Activated T-cell treated with anti-CD3 and anti-CD28 coated beads for 48 hours (primary cell): ENCODE measurements at regions not wholly inside any gene's neighbourhood (a gene's known extent, or its start where the extent isn't known, plus 50 kb on each side); places are given as distances from the start of the nearest gene placed in this dataset.
"Not testable (repeated sequence)": the region's sequence is repeated elsewhere in the genome, so short reads cannot be mapped to it uniquely, and the experiment has no call there.

ENCODE experiments used
- DNase-seq: peaks from one replicate; pipeline ENCODE4 v3.0.0-alpha.2; 2020; ENCODE audit warnings: low read depth

DNA sequence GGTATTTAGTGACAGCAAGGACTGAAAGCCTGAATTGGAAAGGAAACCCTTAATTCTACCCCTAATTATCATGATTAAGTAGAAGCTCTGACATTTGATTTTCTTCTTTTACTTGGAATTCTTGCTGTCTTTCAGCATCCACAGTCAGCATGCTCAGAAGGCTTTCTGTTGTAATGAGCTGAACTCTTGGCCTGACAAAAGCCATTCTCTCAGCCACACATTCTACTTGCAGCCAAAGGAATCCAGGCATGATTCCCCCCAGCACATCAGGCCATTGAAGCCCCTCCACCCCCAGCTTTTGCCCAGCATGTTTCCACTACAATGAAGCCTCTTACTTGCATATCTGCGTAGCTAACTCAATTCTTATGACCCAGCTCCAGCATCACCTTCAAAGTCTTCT, 94.3 kb upstream of the FRMD4A start:
- no peak for DNase-seq

DNA sequence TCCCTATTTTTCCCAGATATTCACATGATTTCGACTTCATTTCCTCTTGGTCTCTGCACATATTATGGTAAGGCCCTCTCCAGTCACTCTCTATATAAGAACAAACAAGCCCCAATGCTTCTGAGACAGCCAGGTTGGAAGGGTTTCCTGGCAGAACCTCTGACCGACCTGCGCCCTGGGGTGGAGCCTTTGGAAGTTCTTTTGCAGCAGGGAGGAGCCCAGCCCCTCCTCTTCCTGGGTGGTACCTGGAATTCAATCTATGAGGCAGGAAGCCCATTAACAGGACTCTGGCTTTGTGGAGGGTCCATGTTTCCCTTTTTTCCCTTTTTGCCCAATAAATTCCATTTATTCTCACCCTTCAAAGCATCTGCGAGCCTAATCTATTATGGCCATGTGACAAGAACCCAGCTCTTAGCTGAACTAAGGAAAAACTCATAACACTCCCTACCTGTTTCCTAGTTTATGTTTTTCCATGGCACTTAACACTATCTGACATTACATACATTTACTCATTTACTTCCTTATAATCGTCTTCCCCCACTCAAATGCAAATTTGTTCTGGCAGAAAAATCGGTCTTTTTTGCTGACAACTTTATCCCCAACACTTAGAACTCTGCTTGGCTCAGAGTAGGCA, 92.5 kb upstream of the FRMD4A start:
- no peak for DNase-seq

GRCh38 chr10:14422431-14422830, 91.7 kb upstream of the FRMD4A start:
- no peak for DNase-seq

- DNase-seq: no peak
Observed at GRCh38 chr10:14421941-14422340, 91.2 kb upstream of the FRMD4A start.

GRCh38 chr10:14417336-14417735, 86.6 kb upstream of the FRMD4A start:
- DNase-seq: not testable (repeated sequence)

- no peak for DNase-seq
Observed at GRCh38 chr10:14416308-14416700, 85.6 kb upstream of the FRMD4A start.

GRCh38 chr10:14415676-14416307, 85.1 kb upstream of the FRMD4A start:
- DNase-seq: no peak

DNA sequence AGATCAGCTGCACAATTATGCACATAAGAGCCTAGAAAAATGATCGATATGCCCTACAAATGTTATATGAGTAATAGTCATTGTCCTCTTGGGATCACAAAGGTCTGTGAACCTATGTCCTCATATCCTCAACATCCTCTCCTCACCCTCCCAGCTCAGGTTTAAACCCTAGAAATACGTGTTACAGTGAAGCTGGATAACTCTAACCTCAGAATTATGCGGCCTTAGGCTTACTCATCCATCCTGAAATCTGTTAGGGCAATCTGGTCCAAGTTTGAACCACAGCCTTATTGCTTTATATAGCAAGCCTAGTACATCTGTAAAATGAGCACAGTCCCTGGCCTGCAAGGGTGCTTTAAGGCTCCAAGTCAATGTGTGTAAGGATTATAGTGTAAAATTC, 84.2 kb upstream of the FRMD4A start:
- no peak for DNase-seq

- no peak for DNase-seq
Observed at GRCh38 chr10:14413523-14413922, 82.8 kb upstream of the FRMD4A start.

GRCh38 chr10:14412624-14413023, 81.9 kb upstream of the FRMD4A start:
- no peak for DNase-seq

- DNase-seq: no peak
Observed at GRCh38 chr10:14409856-14410458, 79.2 kb upstream of the FRMD4A start.

- peak; percentile 35 for DNase-seq
Observed at GRCh38 chr10:14409247-14409646, 78.5 kb upstream of the FRMD4A start.

GRCh38 chr10:14408139-14408538, 77.4 kb upstream of the FRMD4A start:
- DNase-seq: no peak

DNA sequence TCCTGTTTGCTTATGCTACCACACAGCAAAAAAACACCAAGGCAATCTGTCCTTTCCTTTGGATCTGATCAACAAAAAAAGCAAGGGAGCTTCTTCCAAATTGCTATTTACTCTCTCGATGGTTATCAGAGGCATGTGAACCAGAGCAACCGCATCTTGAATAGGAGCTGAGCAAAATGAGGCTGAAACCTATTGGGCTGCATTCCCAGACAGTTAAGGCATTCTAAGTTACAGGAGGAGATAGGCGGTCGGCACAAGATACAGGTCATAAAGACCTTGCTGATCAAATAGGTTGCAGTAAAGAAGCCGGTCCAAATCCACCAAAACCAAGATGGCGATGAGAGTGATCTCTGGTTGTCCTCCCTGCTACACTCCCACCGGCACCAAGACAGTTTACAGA, 76.8 kb upstream of the FRMD4A start:
- DNase-seq: no peak

DNA sequence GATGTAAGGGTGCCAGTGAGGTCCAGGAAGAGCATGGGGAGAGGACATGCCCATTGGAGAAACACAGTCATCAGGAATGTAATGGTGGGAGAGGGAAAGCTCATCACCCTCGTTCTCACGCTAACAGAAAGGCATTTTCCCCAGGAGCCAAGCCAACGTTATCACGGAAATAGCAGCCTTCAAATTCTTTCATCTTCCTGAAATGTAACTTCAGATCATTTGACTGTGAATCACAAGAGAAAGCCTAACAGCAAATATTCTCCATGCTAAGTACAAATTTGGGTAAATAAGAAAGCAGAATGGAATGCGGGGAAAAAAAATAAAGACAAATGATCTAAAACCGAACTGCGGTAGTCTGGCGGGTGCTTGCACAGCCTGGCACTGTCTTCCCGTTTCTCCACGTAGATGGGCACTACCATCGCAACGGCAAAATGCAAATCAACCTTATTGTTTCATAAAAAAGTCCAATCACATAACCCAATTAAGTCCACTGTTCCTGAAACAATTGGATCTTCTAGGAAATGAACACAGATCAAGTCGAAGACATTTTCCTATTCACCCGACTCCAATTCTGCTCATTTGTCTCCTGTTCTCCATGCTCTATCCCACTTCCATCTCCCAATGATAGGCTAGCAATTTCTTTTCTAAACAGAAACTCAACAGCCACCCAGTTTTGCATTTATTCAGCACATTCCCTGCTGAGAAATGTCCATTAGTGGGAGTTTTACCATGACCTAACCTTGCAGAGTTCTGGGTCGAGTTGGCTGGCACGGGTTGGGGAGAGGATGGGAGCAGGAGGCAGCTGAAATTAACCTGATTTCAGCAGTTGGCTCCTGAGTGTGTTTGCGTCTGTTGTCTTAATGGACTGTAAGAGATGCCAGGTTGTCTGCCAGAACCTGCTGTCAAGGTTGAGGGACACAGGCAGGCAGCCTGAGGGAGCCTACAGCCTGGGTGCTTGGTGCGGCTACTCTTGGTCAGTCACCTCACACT, 74.6 kb upstream of the FRMD4A start:
- no peak for DNase-seq

DNA sequence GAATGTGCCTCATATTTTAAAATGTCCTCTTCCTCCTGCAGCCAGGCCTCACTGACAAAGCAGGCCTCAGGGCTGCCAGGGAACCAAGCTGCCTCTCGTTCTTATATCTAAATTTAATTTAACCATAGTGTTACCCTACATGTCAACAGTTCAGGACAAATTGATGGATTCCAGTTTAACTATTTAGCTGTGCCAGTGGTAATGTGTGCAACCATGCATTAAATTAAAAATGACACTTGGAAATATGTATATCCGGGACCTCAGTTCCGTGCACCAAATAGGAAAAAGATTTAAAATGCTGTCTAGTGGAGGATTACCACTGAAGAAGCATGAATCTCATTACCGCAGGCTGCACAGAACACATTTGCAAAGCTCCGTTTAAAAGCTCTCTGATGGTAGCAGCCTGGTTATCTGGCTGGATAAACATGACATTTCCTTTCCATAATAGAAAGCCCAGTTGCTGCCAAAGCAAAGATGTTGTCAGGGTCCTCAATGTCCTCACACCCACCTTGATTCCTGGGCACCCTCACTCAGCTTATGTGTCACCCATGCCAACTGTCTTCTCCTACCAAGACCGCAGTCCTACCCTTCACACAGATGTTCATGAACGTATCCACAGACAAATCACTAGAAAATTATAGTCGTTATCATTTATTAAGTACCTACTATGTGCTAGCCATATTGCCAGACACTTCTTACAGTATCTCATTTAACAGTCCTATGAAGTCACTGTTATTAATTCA, 73.3 kb upstream of the FRMD4A start:
- no peak for DNase-seq

- DNase-seq: no peak
Observed at GRCh38 chr10:14403359-14403758, 72.6 kb upstream of the FRMD4A start.

- no peak for DNase-seq
Observed at GRCh38 chr10:14399641-14400040, 68.9 kb upstream of the FRMD4A start.

DNA sequence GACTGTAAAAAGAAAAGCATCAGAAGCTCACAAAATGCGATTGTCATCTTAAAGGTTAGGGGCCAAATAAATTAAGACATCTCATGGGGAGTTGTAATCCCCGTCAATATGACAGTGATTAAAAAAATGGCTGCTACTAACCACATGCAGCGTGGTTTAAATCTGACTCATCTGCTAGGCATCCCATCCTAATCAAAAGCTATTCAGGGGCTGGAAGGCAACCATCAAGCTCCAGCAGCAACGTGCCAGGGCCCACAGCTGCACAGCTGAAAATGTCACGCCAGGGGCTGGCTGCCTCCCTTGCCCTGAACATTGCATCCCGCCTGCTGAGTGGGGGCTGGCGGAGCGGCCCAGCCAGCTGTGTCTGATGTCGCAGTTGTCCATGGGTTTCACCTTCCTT, 66.3 kb upstream of the FRMD4A start:
- no peak for DNase-seq

DNA sequence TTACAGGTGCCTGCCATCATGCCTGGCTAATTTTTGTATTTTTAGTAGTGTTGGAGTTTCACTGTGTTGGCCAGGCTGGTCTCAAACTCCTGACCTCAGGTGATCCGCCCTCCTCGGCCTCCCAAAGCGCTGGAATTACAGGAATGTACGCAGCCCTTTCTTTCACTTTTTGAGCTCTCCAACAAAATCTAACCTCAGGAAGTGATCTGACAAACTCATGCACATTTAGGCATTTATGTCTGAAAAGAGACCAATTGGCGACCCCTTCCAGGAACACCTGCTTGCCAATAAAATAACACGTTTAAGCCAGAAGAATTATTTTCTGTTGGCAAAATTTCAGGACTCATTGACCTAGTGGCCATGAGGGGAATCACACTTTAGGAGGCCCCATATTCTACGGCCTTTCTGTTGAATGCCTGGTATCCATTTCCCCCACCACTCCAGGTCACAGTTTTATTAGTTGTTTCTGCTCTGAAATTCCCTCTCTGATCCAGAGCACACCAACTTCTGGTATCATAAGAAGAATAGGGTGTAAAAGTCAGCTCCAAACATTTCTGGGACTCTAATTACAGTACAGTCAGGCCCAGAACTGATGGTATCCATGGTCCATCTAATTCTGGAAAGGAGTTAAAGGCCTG, 65.8 kb upstream of the FRMD4A start:
- DNase-seq: no peak

DNA sequence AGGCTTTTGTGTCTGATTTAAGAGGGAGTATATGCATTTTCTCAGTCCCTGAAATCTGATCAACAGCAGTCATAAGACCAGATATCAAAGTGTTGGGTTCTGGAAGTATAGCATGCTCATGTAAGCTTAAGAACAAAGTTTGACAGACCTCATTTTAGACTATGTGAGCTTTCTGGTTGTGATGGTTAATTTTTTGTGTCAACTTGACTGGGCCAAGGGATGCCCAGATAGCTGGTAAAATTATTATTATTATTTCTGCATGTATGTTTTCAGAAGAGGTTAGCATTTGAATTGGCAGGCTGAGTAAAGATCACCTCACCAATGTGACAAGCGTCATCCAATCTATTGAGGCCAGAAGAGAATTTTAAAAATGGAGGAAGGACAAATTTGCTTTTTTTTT, 63.5 kb upstream of the FRMD4A start:
- no peak for DNase-seq
